Natural killer cell (primary cell): ENCODE measurements at regions not wholly inside any gene's neighbourhood (a gene's known extent, or its start where the extent isn't known, plus 50 kb on each side); places are given as distances from the start of the nearest gene placed in this dataset.

Experiments
- ATAC-seq, 3 donors: fragments of 150-1000 bp in 2 of 3; fragments of 200-7000 bp in 1 of 3; cut with Tn5 transposase; 1 replicate in 1 of 3; 2 replicates in 2 of 3; pipeline ENCODE4 v1.10.0; 2021; ENCODE audit warnings: mild to moderate bottlenecking in 2 of 3, moderate library complexity in 2 of 3
- DNase-seq, 2 donors: peaks; one replicate each; pipeline versions ENCODE4 v3.0.0 to v3.0.0-alpha.2; 2013 to 2021; ENCODE audit warnings: mixed read lengths in 1 of 2
- H3K27ac ChIP-seq: one replicate; pipeline ENCODE4 v1.5.1; 2013; ENCODE audit warnings: mild to moderate bottlenecking, low read length
- H3K27me3 ChIP-seq: one replicate; pipeline ENCODE4 v1.6.1; 2013; ENCODE audit warnings: low read length; ENCODE audit not compliant: control insufficient read depth, insufficient read depth
- H3K36me3 ChIP-seq: one replicate; pipeline ENCODE4 v1.6.1; 2013; ENCODE audit warnings: low read length; ENCODE audit not compliant: control insufficient read depth, insufficient read depth
- H3K4me1 ChIP-seq: one replicate; pipeline ENCODE4 v1.6.1; 2013; ENCODE audit warnings: low read length; ENCODE audit not compliant: control insufficient read depth, insufficient read depth
- H3K4me3 ChIP-seq: one replicate; pipeline ENCODE4 v1.5.1; 2013; ENCODE audit warnings: low read length
- H3K9me3 ChIP-seq: one replicate; pipeline ENCODE4 v1.6.1; 2013; ENCODE audit warnings: low read length; ENCODE audit not compliant: control insufficient read depth, insufficient read depth
- H3K27ac Mint-ChIP-seq, 2 donors: one replicate each; pipeline ENCODE4 v1.8.0; 2022; ENCODE audit warnings: mild to moderate bottlenecking in 2 of 2, mixed read lengths in 2 of 2, moderate library complexity in 1 of 2
- H3K27me3 Mint-ChIP-seq, 2 donors: one replicate each; pipeline ENCODE4 v1.8.0; 2022; ENCODE audit warnings: low read depth in 2 of 2, mixed read lengths in 2 of 2
- H3K36me3 Mint-ChIP-seq: one replicate; pipeline ENCODE4 v1.8.0; 2022; ENCODE audit warnings: mixed read lengths
- H3K4me1 Mint-ChIP-seq, 2 donors: one replicate each; pipeline ENCODE4 v1.8.0; 2022; ENCODE audit warnings: mixed read lengths in 2 of 2
- H3K4me3 Mint-ChIP-seq: one replicate; pipeline ENCODE4 v1.8.0; 2022; ENCODE audit warnings: mild to moderate bottlenecking, moderate library complexity, mixed read lengths
- H3K9me3 Mint-ChIP-seq, 2 donors: one replicate each; pipeline ENCODE4 v1.8.0; 2022; ENCODE audit warnings: mixed read lengths in 2 of 2
- WGBS: methylation state at CpG from one replicate; pipeline ENCODE4 v1.1.7; 2013; ENCODE audit warnings: missing lambda C conversion rate; ENCODE audit not compliant: insufficient coverage; 5-methylcytosine and 5-hydroxymethylcytosine counted together
- intact Hi-C: fragments of 100-400 bp; cut with micrococcal nuclease; formaldehyde crosslinking; loops from one replicate; pipeline ENCODE4 v1.14.2; 2022
- TF ChIP-seq, protein P1 (sequence below): fragments of 200-600 bp; IDR thresholded peaks from one replicate; pipeline ENCODE4 v1.8.0; 2022; ENCODE audit warnings: antibody characterized with exemption

DNA sequence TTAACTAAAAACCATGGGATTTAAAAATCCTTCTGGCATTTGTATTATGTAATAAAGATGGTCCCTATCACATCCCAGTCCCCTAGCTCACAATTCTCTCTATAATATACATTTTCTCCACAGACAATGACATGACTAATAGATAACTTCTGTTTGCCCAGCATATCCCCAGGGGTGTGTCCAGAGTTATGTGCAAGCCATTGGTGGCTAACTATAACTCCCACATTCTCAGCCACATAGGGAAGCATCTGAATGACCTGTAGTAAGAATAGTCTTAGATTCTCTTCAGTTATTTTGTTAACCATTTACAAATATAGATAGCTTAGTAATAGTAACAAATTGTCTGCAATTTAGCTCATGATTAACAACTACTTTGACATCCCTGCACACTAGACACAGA lies 52.2 kb upstream of the RBSN start:
- Histone ChIP-seq H3K9me3 (no peaks in the 10 kb centered on the region), H3K27me3 (peaks cover 34% of the 10 kb centered on the region), H3K4me1 (no peaks in the 10 kb centered on the region), H3K36me3 (no peaks in the 10 kb centered on the region), H3K4me3 (no peak overlapping the region), H3K27ac (no peak overlapping the region)
- TF ChIP-seq, protein P1, sequence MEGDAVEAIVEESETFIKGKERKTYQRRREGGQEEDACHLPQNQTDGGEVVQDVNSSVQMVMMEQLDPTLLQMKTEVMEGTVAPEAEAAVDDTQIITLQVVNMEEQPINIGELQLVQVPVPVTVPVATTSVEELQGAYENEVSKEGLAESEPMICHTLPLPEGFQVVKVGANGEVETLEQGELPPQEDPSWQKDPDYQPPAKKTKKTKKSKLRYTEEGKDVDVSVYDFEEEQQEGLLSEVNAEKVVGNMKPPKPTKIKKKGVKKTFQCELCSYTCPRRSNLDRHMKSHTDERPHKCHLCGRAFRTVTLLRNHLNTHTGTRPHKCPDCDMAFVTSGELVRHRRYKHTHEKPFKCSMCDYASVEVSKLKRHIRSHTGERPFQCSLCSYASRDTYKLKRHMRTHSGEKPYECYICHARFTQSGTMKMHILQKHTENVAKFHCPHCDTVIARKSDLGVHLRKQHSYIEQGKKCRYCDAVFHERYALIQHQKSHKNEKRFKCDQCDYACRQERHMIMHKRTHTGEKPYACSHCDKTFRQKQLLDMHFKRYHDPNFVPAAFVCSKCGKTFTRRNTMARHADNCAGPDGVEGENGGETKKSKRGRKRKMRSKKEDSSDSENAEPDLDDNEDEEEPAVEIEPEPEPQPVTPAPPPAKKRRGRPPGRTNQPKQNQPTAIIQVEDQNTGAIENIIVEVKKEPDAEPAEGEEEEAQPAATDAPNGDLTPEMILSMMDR: no peak
- intact Hi-C loops: no loop called here
- no peak for DNase-seq
- Mint-ChIP-seq H3K27ac (no peak overlapping the region), H3K4me3 (no peak overlapping the region), H3K9me3 (no peaks in the 10 kb centered on the region), H3K4me1 (no peaks in the 10 kb centered on the region), H3K36me3 (no peaks in the 10 kb centered on the region), H3K27me3 (peaks cover 34 to 51% of the 10 kb centered on the region in 2 donors)
- no peak for ATAC-seq

DNA sequence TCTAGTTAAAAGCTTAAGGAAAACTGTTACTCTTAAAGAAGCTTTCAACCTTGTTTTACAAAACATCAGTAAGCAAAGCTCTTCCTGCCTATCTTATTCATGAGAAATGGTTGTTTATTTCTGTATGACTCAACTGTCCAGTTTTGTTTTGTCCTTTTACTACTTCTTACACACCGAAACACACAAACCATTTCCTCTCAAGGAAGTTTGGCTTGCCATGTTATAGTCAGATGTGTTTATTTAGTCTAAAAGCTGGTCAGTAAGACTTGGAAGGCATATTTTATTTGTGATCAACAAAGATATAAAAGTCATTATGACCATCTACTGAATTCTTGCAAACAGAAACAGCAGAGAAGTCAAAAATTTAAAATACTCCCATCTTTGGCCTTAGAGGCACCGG lies 53.2 kb upstream of the RBSN start:
- intact Hi-C loops: no loop called here
- Histone ChIP-seq H3K36me3 (no peaks in the 10 kb centered on the region), H3K4me1 (no peaks in the 10 kb centered on the region), H3K27ac (no peak overlapping the region), H3K9me3 (peaks cover 1% of the 10 kb centered on the region), H3K27me3 (peaks cover 35% of the 10 kb centered on the region), H3K4me3 (no peak overlapping the region)
- ATAC-seq (no peak), DNase-seq (no peak)
- WGBS: 83% methylated on average over 1 of the region's 2 CpGs
- Mint-ChIP-seq H3K27me3 (peaks cover 33 to 42% of the 10 kb centered on the region in 2 donors), H3K27ac (no peak overlapping the region), H3K4me3 (no peak overlapping the region), H3K9me3 (no peaks in the 10 kb centered on the region), H3K36me3 (no peaks in the 10 kb centered on the region), H3K4me1 (no peaks in the 10 kb centered on the region)
- TF ChIP-seq, protein P1: no peak

DNA sequence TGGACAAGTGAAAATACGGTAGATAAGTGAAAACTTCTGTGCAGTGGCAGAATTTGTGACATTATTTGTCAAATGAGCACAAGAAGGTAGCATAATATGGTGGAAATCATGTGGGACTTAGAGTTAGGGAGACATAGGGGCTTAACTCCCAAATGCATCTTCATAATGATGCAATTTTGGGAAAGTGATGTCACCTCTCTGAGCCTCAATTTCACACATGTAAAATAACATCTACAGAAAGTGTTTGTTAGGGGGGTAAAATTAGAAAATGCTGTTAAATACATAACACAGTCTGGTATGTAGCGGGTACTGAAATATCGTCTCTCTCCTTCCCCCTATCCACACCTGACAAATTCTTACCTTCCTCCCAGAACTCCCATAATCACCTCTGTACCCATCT lies 52.9 kb upstream of the CAPN7 start:
- H3K4me3 Mint-ChIP-seq: no peak overlapping the region
- TF ChIP-seq, protein P1: no peak
- WGBS: 90% methylated on average over 3 of the region's 3 CpGs
- intact Hi-C loops: no loop called here
- H3K27me3 ChIP-seq: peaks cover 36% of the 10 kb centered on the region
- DNase-seq (no peak), ATAC-seq (no peak)
- H3K4me3 ChIP-seq: no peak overlapping the region
- no peaks in the 10 kb centered on the region for H3K9me3 Mint-ChIP-seq
- H3K4me1 ChIP-seq: no peaks in the 10 kb centered on the region
- H3K27ac ChIP-seq: no peak overlapping the region
- no peaks in the 10 kb centered on the region for H3K36me3 Mint-ChIP-seq
- H3K27me3 Mint-ChIP-seq: peaks cover 39 to 43% of the 10 kb centered on the region in 2 donors
- no peak overlapping the region for H3K27ac Mint-ChIP-seq
- peaks cover 6% of the 10 kb centered on the region for H3K9me3 ChIP-seq
- H3K36me3 ChIP-seq: no peaks in the 10 kb centered on the region
- H3K4me1 Mint-ChIP-seq: no peaks in the 10 kb centered on the region

DNA sequence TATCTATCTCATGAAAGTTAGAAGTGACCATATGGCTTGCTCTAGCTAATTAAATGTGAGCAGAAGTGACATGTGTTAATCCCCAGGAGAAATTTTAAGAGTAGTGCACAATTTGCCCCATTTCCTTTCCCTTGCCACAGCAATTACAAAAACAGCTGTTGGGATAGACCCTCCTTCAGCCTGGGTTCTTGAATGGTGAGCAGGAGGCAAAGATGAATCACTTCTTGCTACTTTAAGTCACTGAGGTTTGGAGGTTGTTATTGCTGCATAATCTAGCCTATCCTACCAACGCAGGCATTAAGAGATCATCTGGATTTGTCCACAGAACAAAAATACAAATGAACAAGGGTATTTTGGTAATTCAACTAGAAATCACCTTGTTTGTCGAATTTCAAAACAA lies 51.7 kb upstream of the CAPN7 start:
- no peak overlapping the region for H3K4me3 Mint-ChIP-seq
- H3K4me1 ChIP-seq: no peaks in the 10 kb centered on the region
- H3K4me3 ChIP-seq: no peak overlapping the region
- no peaks in the 10 kb centered on the region for H3K36me3 Mint-ChIP-seq
- no CpG with 5 or more reads among the region's 2 CpGs for WGBS
- no peaks in the 10 kb centered on the region for H3K4me1 Mint-ChIP-seq
- DNase-seq: no peak
- TF ChIP-seq, protein P1: no peak
- H3K27me3 ChIP-seq: peaks cover 36% of the 10 kb centered on the region
- intact Hi-C loops: no loop called here
- no peaks in the 10 kb centered on the region for H3K9me3 Mint-ChIP-seq
- ATAC-seq: no peak
- H3K27me3 Mint-ChIP-seq: peaks cover 39 to 46% of the 10 kb centered on the region in 2 donors
- H3K36me3 ChIP-seq: no peaks in the 10 kb centered on the region
- peaks cover 6% of the 10 kb centered on the region for H3K9me3 ChIP-seq
- H3K27ac Mint-ChIP-seq: no peak overlapping the region
- no peak overlapping the region for H3K27ac ChIP-seq
